NCI-H1105 (cell line): ENCODE measurements at regions not wholly inside any gene's neighbourhood (a gene's known extent, or its start where the extent isn't known, plus 50 kb on each side); places are given as distances from the start of the nearest gene placed in this dataset.
"Not testable (repeated sequence)": the region's sequence is repeated elsewhere in the genome, so short reads cannot be mapped to it uniquely, and the experiment has no call there.

ENCODE experiments used
- DNase-seq: peaks from one replicate; lab custom pipeline; 2025; lab: John Stamatoyannopoulos, UW

GRCh38 chr2:131672471-131673399, 145.0 kb downstream of the CCDC74A start:
- DNase-seq, result peak; percentile 59

- DNase-seq, result peak; percentile 56
These were observed 145.9 kb downstream of the CCDC74A start for GRCh38 chr2:131673400-131674173.

- DNase-seq, result no peak
These were observed 146.5 kb downstream of the CCDC74A start for GRCh38 chr2:131674174-131674507.

- not testable (repeated sequence) for DNase-seq
These were observed 154.0 kb downstream of the CCDC74A start for GRCh38 chr2:131681611-131682121.

- DNase-seq, result peak; percentile 73
These were observed 154.6 kb downstream of the CCDC74A start for GRCh38 chr2:131682122-131682944.

GRCh38 chr2:131682945-131683330, 155.2 kb downstream of the CCDC74A start:
- not testable (repeated sequence) for DNase-seq

- DNase-seq, result not testable (repeated sequence)
These were observed 157.1 kb downstream of the CCDC74A start for GRCh38 chr2:131684631-131685316.

- DNase-seq, result not testable (repeated sequence)
These were observed 158.6 kb downstream of the CCDC74A start for GRCh38 chr2:131686164-131686893.

GRCh38 chr2:131686894-131687238, 159.2 kb downstream of the CCDC74A start:
- not testable (repeated sequence) for DNase-seq

GRCh38 chr2:131689066-131689465, 161.4 kb downstream of the CCDC74A start:
- not testable (repeated sequence) for DNase-seq

GRCh38 chr2:131711268-131711667, 183.6 kb downstream of the CCDC74A start:
- not testable (repeated sequence) for DNase-seq

- not testable (repeated sequence) for DNase-seq
These were observed 190.2 kb downstream of the CCDC74A start for GRCh38 chr2:131717907-131718306.

GRCh38 chr2:131721163-131721562, 193.5 kb downstream of the CCDC74A start:
- not testable (repeated sequence) for DNase-seq

- DNase-seq, result not testable (repeated sequence)
These were observed 194.6 kb downstream of the CCDC74A start for GRCh38 chr2:131722256-131722655.

- DNase-seq, result no peak
These were observed 196.3 kb downstream of the CCDC74A start for GRCh38 chr2:131724019-131724418.

GRCh38 chr2:131728451-131728850, 200.8 kb downstream of the CCDC74A start:
- not testable (repeated sequence) for DNase-seq

GRCh38 chr2:131733530-131733929, 205.8 kb downstream of the CCDC74A start:
- DNase-seq, result not testable (repeated sequence)

GRCh38 chr2:131736406-131736805, 208.7 kb downstream of the CCDC74A start:
- not testable (repeated sequence) for DNase-seq

- DNase-seq, result not testable (repeated sequence)
These were observed 210.8 kb downstream of the CCDC74A start for GRCh38 chr2:131738533-131738932.

GRCh38 chr2:131738996-131739434, 211.3 kb downstream of the CCDC74A start:
- not testable (repeated sequence) for DNase-seq
